Breast epithelium (tissue), 3 donors: ENCODE measurements at regions not wholly inside any gene's neighbourhood (a gene's known extent, or its start where the extent isn't known, plus 50 kb on each side); places are given as distances from the start of the nearest gene placed in this dataset.

Experiments
- CTCF ChIP-seq, 3 donors: fragments of 450-650 bp; IDR thresholded peaks; one replicate each; pipeline ENCODE4 v1.5.1; 2016 to 2017; ENCODE audit warnings: antibody characterized with exemption in 3 of 3, mild to moderate bottlenecking in 3 of 3, moderate library complexity in 3 of 3
- POLR2A ChIP-seq: fragments of 450-650 bp; IDR thresholded peaks from one replicate; pipeline ENCODE4 v1.6.1; 2016; ENCODE audit warnings: antibody characterized with exemption, mild to moderate bottlenecking, moderate library complexity
- POLR2AphosphoS5 ChIP-seq, 3 donors: sonication (generic); formaldehyde crosslinking; IDR thresholded peaks; one replicate each; pipeline ENCODE4 v1.6.1; 2017; ENCODE audit warnings: antibody characterized with exemption in 3 of 3

GRCh38 chr22:23402275-23403151, 177.6 kb downstream of the IGLL1 start:
- TF ChIP-seq CTCF (IDR thresholded peaks at IDR 0.05) (peak in 2 of 3 donors; percentile 51 to 52), POLR2A (no peak), POLR2AphosphoS5 (IDR thresholded peaks at IDR 0.05) (no peak)
